ENCODE measurements at regions not wholly inside any gene's neighbourhood (a gene's known extent, or its start where the extent isn't known, plus 50 kb on each side); places are given as distances from the start of the nearest gene placed in this dataset.

DNA sequence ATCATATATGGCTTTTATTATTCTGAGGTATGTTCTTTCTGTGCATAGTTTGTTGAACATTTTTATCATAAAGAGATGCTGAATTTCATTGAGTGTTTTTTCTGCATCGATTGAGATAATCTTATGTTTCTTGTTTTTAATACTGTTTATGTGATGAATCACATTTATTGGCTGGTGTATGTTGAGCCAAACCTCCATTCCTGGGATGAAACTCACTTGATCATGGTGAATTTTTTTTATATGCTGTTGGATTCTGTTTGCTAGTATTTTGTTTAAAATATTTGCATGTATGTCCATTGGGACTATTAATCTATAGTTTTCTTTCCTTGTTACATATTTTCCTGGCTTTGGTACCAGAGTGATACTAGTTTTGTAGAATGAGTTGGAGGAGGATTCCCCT is 500.2 kb downstream of the CDH11 start:
- H3K36me3 ChIP-seq (ENCODE audit: control insufficient read depth in 2 of 2, extremely low read depth in 1 of 2, insufficient read depth in 2 of 2, low read length in 2 of 2), result no peaks in the 10 kb centered on the region
- H3K9ac ChIP-seq (ENCODE audit: control insufficient read depth, extremely low read depth, insufficient read depth, low read length), result no peak overlapping the region
- no peaks in the 10 kb centered on the region for H3K9me1 ChIP-seq (ENCODE audit: control insufficient read depth, extremely low read depth, insufficient read depth, low read length)
- no peaks in the 10 kb centered on the region for H3K79me2 ChIP-seq (ENCODE audit: control insufficient read depth, insufficient read depth, low read length)
- no peak overlapping the region for H3K27ac ChIP-seq (ENCODE audit: control insufficient read depth, insufficient read depth, low read length)
- FAIRE-seq (no peak), DNase-seq (ENCODE audit: low read depth, low spot score) (no peak)
- H2AFZ ChIP-seq (ENCODE audit: control insufficient read depth, low read length), result no peak overlapping the region
- dilution Hi-C loops (cut with MboI; ENCODE audit: extremely low pct_ligation_motif_present, low sequenced_read_pairs), result no loop called here
- no peak overlapping the region for H3K4me2 ChIP-seq (ENCODE audit: control insufficient read depth, extremely low read depth, insufficient read depth, low read depth, low read length)
- no peak for TF ChIP-seq EZH2 (IDR thresholded peaks at IDR 0.05; ENCODE audit: low read length)
- TF ChIP-seq, protein P1, sequence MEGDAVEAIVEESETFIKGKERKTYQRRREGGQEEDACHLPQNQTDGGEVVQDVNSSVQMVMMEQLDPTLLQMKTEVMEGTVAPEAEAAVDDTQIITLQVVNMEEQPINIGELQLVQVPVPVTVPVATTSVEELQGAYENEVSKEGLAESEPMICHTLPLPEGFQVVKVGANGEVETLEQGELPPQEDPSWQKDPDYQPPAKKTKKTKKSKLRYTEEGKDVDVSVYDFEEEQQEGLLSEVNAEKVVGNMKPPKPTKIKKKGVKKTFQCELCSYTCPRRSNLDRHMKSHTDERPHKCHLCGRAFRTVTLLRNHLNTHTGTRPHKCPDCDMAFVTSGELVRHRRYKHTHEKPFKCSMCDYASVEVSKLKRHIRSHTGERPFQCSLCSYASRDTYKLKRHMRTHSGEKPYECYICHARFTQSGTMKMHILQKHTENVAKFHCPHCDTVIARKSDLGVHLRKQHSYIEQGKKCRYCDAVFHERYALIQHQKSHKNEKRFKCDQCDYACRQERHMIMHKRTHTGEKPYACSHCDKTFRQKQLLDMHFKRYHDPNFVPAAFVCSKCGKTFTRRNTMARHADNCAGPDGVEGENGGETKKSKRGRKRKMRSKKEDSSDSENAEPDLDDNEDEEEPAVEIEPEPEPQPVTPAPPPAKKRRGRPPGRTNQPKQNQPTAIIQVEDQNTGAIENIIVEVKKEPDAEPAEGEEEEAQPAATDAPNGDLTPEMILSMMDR (optimal IDR thresholded peaks at IDR 0.05 in 1 of 3, IDR thresholded peaks at IDR 0.05 in 1 of 3, conservative IDR thresholded peaks at IDR 0.05 in 1 of 3; ENCODE audit: extremely low read depth in 1 of 3, insufficient read depth in 2 of 3, low read length in 3 of 3), result no peak
- H3K9me3 ChIP-seq (ENCODE audit: control insufficient read depth, low read depth, low read length), result no peaks in the 10 kb centered on the region
- no peaks in the 10 kb centered on the region for H3K27me3 ChIP-seq (ENCODE audit: control insufficient read depth, extremely low read depth, insufficient read depth, low read length)
- H3K4me1 ChIP-seq (ENCODE audit: control insufficient read depth, extremely low read depth, insufficient read depth, low read length), result no peaks in the 10 kb centered on the region
- H4K20me1 ChIP-seq (ENCODE audit: control insufficient read depth, extremely low read depth, insufficient read depth, low read length), result no peaks in the 10 kb centered on the region
- H3K4me3 ChIP-seq (ENCODE audit: control insufficient read depth in 2 of 3, extremely low read depth in 1 of 3, insufficient read depth in 2 of 3, low read depth in 1 of 3, low read length in 3 of 3), result no peak overlapping the region

DNA sequence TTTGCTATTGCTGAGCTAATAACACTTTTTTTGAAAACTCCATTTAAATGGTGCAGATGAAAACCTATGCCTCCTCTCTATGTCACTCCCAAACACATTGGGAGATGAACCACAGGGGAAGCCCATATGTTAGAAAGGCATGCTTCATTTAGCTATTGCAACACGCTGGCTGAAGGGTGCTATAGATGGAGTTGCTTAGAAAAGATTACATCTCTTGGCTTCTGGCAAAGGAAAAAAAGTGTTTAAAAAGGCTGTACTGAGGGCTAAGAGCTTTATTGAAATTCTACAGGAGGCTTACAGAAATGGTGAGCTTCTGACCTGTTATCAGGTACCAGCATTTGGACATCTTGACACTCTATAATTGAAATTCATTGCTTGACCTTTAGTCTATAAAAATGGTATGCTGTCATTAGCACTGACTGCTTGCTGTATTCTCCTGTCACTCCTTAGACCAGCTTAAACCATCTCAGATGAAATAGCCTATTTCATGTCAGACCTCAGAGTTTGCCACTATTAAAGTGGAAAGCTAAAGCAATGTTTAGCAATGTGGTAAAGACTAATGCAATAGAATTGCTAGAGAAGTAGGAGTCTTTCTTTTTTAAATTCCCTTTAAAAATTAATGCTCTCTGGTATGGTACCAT is 503.9 kb downstream of the CDH11 start:
- Histone ChIP-seq H3K4me3 (ENCODE audit: control insufficient read depth in 2 of 3, extremely low read depth in 1 of 3, insufficient read depth in 2 of 3, low read depth in 1 of 3, low read length in 3 of 3) (no peak overlapping the region), H3K4me2 (ENCODE audit: control insufficient read depth, extremely low read depth, insufficient read depth, low read depth, low read length) (no peak overlapping the region), H4K20me1 (ENCODE audit: control insufficient read depth, extremely low read depth, insufficient read depth, low read length) (no peaks in the 10 kb centered on the region), H2AFZ (ENCODE audit: control insufficient read depth, low read length) (no peak overlapping the region), H3K79me2 (ENCODE audit: control insufficient read depth, insufficient read depth, low read length) (no peaks in the 10 kb centered on the region), H3K9me3 (ENCODE audit: control insufficient read depth, low read depth, low read length) (no peaks in the 10 kb centered on the region), H3K9me1 (ENCODE audit: control insufficient read depth, extremely low read depth, insufficient read depth, low read length) (no peaks in the 10 kb centered on the region), H3K27ac (ENCODE audit: control insufficient read depth, insufficient read depth, low read length) (no peak overlapping the region), H3K4me1 (ENCODE audit: control insufficient read depth, extremely low read depth, insufficient read depth, low read length) (no peaks in the 10 kb centered on the region), H3K36me3 (ENCODE audit: control insufficient read depth in 2 of 2, extremely low read depth in 1 of 2, insufficient read depth in 2 of 2, low read length in 2 of 2) (no peaks in the 10 kb centered on the region), H3K9ac (ENCODE audit: control insufficient read depth, extremely low read depth, insufficient read depth, low read length) (no peak overlapping the region), H3K27me3 (ENCODE audit: control insufficient read depth, extremely low read depth, insufficient read depth, low read length) (no peaks in the 10 kb centered on the region)
- dilution Hi-C loops (cut with MboI; ENCODE audit: extremely low pct_ligation_motif_present, low sequenced_read_pairs), result no loop called here
- FAIRE-seq (no peak), DNase-seq (ENCODE audit: low read depth, low spot score) (no peak)
- TF ChIP-seq EZH2 (IDR thresholded peaks at IDR 0.05; ENCODE audit: low read length), result no peak
- TF ChIP-seq, protein P1 (optimal IDR thresholded peaks at IDR 0.05 in 1 of 3, IDR thresholded peaks at IDR 0.05 in 1 of 3, conservative IDR thresholded peaks at IDR 0.05 in 1 of 3; ENCODE audit: extremely low read depth in 1 of 3, insufficient read depth in 2 of 3, low read length in 3 of 3), result no peak

Measured in keratinocyte (primary cell).